OCI-LY1 (cell line): ENCODE measurements at regions not wholly inside any gene's neighbourhood (a gene's known extent, or its start where the extent isn't known, plus 50 kb on each side); places are given as distances from the start of the nearest gene placed in this dataset.

Experiments used
- EZH2 ChIP-seq: fragments of 200-600 bp; sonication (generic), shearing (Covaris generic); IDR thresholded peaks from 2 replicates; pipeline ENCODE4 v1.8.0; 2017; ENCODE audit warnings: borderline replicate concordance, mixed run types, mild to moderate bottlenecking, antibody characterized with exemption, low read length, moderate library complexity, mixed read lengths
- TF ChIP-seq, protein P1 (sequence below): fragments of 200-600 bp; sonication (generic), shearing (Covaris generic); IDR thresholded peaks from 2 replicates; pipeline ENCODE4 v1.5.1; 2017; ENCODE audit warnings: mild to moderate bottlenecking, antibody characterized with exemption, low read length, moderate library complexity, mixed read lengths

DNA sequence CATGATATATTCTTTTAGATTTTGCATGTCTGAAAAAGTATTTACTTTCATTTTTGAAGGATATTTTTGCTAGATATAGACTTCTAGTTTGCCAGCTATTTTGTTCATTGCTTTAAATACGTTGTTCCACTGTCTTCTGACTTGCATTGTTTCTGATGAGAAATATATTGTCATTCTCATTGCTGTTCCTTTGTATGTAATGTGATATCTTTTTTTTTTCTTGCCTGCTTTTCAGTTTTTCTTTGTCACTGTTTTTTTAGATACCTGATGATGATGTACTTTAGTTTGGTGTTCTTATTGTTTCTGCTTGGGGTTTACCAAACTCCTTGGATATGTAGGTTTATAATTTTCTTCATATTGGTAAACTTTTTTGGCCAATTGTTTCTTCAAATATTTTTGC lies 107.9 kb downstream of the SNAPC1 start:
- TF ChIP-seq, protein P1, sequence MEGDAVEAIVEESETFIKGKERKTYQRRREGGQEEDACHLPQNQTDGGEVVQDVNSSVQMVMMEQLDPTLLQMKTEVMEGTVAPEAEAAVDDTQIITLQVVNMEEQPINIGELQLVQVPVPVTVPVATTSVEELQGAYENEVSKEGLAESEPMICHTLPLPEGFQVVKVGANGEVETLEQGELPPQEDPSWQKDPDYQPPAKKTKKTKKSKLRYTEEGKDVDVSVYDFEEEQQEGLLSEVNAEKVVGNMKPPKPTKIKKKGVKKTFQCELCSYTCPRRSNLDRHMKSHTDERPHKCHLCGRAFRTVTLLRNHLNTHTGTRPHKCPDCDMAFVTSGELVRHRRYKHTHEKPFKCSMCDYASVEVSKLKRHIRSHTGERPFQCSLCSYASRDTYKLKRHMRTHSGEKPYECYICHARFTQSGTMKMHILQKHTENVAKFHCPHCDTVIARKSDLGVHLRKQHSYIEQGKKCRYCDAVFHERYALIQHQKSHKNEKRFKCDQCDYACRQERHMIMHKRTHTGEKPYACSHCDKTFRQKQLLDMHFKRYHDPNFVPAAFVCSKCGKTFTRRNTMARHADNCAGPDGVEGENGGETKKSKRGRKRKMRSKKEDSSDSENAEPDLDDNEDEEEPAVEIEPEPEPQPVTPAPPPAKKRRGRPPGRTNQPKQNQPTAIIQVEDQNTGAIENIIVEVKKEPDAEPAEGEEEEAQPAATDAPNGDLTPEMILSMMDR, result no peak
- no peak for TF ChIP-seq EZH2
